ENCODE measurements at regions not wholly inside any gene's neighbourhood (a gene's known extent, or its start where the extent isn't known, plus 50 kb on each side); places are given as distances from the start of the nearest gene placed in this dataset.

GRCh38 chr2:219772103-219772635 is 144.7 kb downstream of the SLC4A3 start:
- no peak for DNase-seq (ENCODE audit: low read depth in 1 of 2, low spot score in 1 of 2)
- Histone ChIP-seq H3K27me3 (no peaks in the 10 kb centered on the region), H3K4me1 (ENCODE audit: low read depth) (no peaks in the 10 kb centered on the region), H3K4me3 (no peak overlapping the region), H3K27ac (no peak overlapping the region), H3K36me3 (no peaks in the 10 kb centered on the region), H3K9me3 (ENCODE audit: low read depth) (no peaks in the 10 kb centered on the region)
- no peak for TF ChIP-seq CTCF (IDR thresholded peaks at IDR 0.05; ENCODE audit: low read depth, low read length)

GRCh38 chr2:219772697-219773096 is 145.3 kb downstream of the SLC4A3 start:
- H3K9me3 ChIP-seq (ENCODE audit: low read depth), result no peaks in the 10 kb centered on the region
- H3K27ac ChIP-seq, result no peak overlapping the region
- H3K4me3 ChIP-seq, result no peak overlapping the region
- H3K36me3 ChIP-seq, result no peaks in the 10 kb centered on the region
- no peaks in the 10 kb centered on the region for H3K4me1 ChIP-seq (ENCODE audit: low read depth)
- no peaks in the 10 kb centered on the region for H3K27me3 ChIP-seq
- TF ChIP-seq CTCF (IDR thresholded peaks at IDR 0.05; ENCODE audit: low read depth, low read length), result no peak
- DNase-seq (ENCODE audit: low read depth in 1 of 2, low spot score in 1 of 2), result no peak

- Histone ChIP-seq H3K4me3 (no peak overlapping the region), H3K4me1 (ENCODE audit: low read depth) (no peaks in the 10 kb centered on the region), H3K27me3 (no peaks in the 10 kb centered on the region), H3K27ac (no peak overlapping the region), H3K9me3 (ENCODE audit: low read depth) (no peaks in the 10 kb centered on the region), H3K36me3 (no peaks in the 10 kb centered on the region)
- no peak for DNase-seq (ENCODE audit: low read depth in 1 of 2, low spot score in 1 of 2)
- TF ChIP-seq CTCF (IDR thresholded peaks at IDR 0.05; ENCODE audit: low read depth, low read length), result no peak
Measured at GRCh38 chr2:219775506-219775905, 148.1 kb downstream of the SLC4A3 start.

- no peak for TF ChIP-seq CTCF (IDR thresholded peaks at IDR 0.05; ENCODE audit: low read depth, low read length)
- H3K9me3 ChIP-seq (ENCODE audit: low read depth), result no peaks in the 10 kb centered on the region
Measured at GRCh38 chr2:219777388-219777787, 150.0 kb downstream of the SLC4A3 start.

GRCh38 chr2:219778189-219778588 is 150.8 kb downstream of the SLC4A3 start:
- H3K4me1 ChIP-seq (ENCODE audit: low read depth), result no peaks in the 10 kb centered on the region
- H3K27ac ChIP-seq, result no peak overlapping the region
- H3K9me3 ChIP-seq (ENCODE audit: low read depth), result no peaks in the 10 kb centered on the region
- no peak overlapping the region for H3K4me3 ChIP-seq
- H3K36me3 ChIP-seq, result no peaks in the 10 kb centered on the region
- TF ChIP-seq CTCF (IDR thresholded peaks at IDR 0.05; ENCODE audit: low read depth, low read length), result no peak
- no peaks in the 10 kb centered on the region for H3K27me3 ChIP-seq
- DNase-seq (ENCODE audit: low read depth in 1 of 2, low spot score in 1 of 2), result no peak

More at GRCh38 chr2:219777388-219777787, 150.0 kb downstream of the SLC4A3 start:
- no peaks in the 10 kb centered on the region for H3K36me3 ChIP-seq
- H3K27me3 ChIP-seq, result no peaks in the 10 kb centered on the region
- H3K4me1 ChIP-seq (ENCODE audit: low read depth), result no peaks in the 10 kb centered on the region
- H3K4me3 ChIP-seq, result no peak overlapping the region
- H3K27ac ChIP-seq, result no peak overlapping the region
- DNase-seq (ENCODE audit: low read depth in 1 of 2, low spot score in 1 of 2), result peak in 1 of 2 donors; percentile 8

All from cardiac muscle cell (in vitro differentiated cells and primary cell).